ENCODE measurements at regions not wholly inside any gene's neighbourhood (a gene's known extent, or its start where the extent isn't known, plus 50 kb on each side); places are given as distances from the start of the nearest gene placed in this dataset.

GRCh38 chr11:92475316-92475715 is 250.7 kb downstream of the FAT3 start:
- TF ChIP-seq, protein P1, sequence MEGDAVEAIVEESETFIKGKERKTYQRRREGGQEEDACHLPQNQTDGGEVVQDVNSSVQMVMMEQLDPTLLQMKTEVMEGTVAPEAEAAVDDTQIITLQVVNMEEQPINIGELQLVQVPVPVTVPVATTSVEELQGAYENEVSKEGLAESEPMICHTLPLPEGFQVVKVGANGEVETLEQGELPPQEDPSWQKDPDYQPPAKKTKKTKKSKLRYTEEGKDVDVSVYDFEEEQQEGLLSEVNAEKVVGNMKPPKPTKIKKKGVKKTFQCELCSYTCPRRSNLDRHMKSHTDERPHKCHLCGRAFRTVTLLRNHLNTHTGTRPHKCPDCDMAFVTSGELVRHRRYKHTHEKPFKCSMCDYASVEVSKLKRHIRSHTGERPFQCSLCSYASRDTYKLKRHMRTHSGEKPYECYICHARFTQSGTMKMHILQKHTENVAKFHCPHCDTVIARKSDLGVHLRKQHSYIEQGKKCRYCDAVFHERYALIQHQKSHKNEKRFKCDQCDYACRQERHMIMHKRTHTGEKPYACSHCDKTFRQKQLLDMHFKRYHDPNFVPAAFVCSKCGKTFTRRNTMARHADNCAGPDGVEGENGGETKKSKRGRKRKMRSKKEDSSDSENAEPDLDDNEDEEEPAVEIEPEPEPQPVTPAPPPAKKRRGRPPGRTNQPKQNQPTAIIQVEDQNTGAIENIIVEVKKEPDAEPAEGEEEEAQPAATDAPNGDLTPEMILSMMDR (IDR thresholded peaks at IDR 0.05; ENCODE audit: low read depth, low read length, missing control alignments) = no peak
- no peak overlapping the region for H3K4me3 ChIP-seq (ENCODE audit: low read depth, low read length)
- no peak for DNase-seq (ENCODE audit: low read depth)

GRCh38 chr11:92475819-92476218 is 251.2 kb downstream of the FAT3 start:
- H3K4me3 ChIP-seq (ENCODE audit: low read depth, low read length) = no peak overlapping the region
- DNase-seq (ENCODE audit: low read depth) = no peak
- TF ChIP-seq, protein P1 (IDR thresholded peaks at IDR 0.05; ENCODE audit: low read depth, low read length, missing control alignments) = no peak

DNA sequence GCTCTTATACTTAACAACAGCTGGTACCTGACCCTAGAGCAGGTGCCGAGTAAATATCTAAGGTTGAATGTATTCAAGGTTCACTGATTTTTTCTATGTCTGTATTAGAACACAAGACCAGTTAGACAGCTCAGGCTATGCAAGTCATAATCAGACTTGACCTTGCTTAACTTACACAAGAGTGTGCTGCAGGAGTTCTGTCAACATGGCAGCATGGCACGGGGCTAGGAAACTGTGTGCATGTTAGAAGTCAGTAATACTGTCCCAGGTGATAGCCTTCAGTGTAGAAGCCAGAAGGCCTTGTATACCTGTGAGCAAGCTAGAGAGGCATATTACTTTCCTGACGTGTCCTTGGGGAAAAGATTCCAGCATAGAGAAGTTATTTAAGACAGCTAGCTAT is 253.1 kb downstream of the FAT3 start:
- H3K4me3 ChIP-seq (ENCODE audit: low read depth, low read length) = no peak overlapping the region
- TF ChIP-seq, protein P1 (IDR thresholded peaks at IDR 0.05; ENCODE audit: low read depth, low read length, missing control alignments) = no peak
- DNase-seq (ENCODE audit: low read depth) = no peak

DNA sequence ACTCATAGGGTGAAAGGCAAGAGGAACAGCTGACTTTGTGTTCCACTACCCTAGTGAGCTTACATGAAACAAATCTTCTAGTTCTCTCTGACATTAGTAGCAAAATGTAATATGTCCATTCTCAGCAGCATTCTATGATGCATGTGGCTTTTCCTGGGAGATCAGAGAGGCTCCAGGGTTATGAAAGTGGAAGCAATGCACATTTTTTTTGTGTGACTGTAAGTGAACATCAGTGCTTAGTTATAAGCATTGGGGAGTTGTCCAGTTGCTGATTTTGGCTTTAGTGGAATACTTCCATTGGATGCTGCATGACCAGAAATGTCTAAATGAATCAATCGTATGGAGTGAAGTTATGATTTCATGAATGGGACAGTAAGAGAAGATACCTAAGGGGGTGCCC is 255.9 kb downstream of the FAT3 start:
- no peak overlapping the region for H3K4me3 ChIP-seq (ENCODE audit: low read depth, low read length)
- TF ChIP-seq, protein P1 (IDR thresholded peaks at IDR 0.05; ENCODE audit: low read depth, low read length, missing control alignments) = no peak
- no peak for DNase-seq (ENCODE audit: low read depth)

DNA sequence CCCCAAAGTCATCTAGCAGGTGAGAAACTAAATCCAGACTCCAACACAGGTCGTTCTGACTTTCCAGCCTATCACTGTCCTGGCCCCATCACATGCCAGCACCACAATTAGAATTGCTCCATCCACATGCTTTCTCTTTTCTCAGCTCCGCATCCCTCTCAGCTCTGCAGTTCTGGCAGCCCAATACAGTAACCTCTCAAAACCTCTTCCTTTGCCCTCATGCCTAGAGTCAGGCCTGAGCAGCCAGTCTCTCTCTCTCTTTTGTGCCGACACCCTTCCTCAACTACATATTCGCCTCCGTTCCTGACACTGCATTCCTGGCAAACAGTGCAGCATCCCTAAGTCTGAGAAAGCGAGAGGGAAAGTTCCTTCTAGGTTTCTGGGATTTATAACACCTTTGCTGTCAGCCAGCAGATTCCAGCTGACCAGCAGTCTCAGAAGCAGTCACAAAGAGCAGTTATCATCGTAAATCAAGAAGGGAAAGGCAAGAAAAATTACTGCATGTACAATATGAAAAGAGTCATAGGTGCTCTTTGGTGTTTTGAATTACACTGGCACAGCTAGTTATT is 258.0 kb downstream of the FAT3 start:
- TF ChIP-seq, protein P1 (IDR thresholded peaks at IDR 0.05; ENCODE audit: low read depth, low read length, missing control alignments) = no peak
- no peak for DNase-seq (ENCODE audit: low read depth)
- no peak overlapping the region for H3K4me3 ChIP-seq (ENCODE audit: low read depth, low read length)

GRCh38 chr11:92484570-92484969 is 260.0 kb downstream of the FAT3 start:
- TF ChIP-seq, protein P1 (IDR thresholded peaks at IDR 0.05; ENCODE audit: low read depth, low read length, missing control alignments) = no peak
- H3K4me3 ChIP-seq (ENCODE audit: low read depth, low read length) = no peak overlapping the region
- no peak for DNase-seq (ENCODE audit: low read depth)

GRCh38 chr11:92489826-92490399 is 265.3 kb downstream of the FAT3 start:
- TF ChIP-seq, protein P1 (IDR thresholded peaks at IDR 0.05; ENCODE audit: low read depth, low read length, missing control alignments) = no peak
- no peak for DNase-seq (ENCODE audit: low read depth)

More at GRCh38 chr11:92489826-92490399, 265.3 kb downstream of the FAT3 start:
- no peak overlapping the region for H3K4me3 ChIP-seq (ENCODE audit: low read depth, low read length)

Data from GM12864 (cell line).